ENCODE measurements at regions not wholly inside any gene's neighbourhood (a gene's known extent, or its start where the extent isn't known, plus 50 kb on each side); places are given as distances from the start of the nearest gene placed in this dataset.
"Not testable (repeated sequence)": the region's sequence is repeated elsewhere in the genome, so short reads cannot be mapped to it uniquely, and the experiment has no call there.

DNA sequence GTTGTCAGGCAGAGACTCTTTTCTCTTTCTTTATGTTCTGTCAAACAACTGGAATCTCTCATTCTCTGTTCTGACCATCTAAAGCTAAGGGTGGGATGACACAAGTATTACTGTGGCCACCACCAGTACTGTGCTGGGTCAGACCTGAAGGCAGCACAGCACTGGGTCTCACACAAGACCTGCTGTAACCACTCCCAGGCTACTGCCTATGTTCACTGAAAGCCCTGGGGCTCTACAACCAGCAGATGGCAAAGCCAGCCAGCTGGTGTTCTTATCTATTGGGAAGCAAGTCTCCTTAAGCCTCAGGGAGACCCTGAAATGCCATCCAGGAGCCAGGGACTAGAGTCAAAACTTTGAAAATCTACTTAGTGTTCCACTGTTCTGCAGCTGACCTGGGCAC lies 189.5 kb downstream of the SLCO4C1 start:
- TF ChIP-seq POLR2A (IDR thresholded peaks at IDR 0.05): no peak
- no peak for TF ChIP-seq POLR2AphosphoS5 (IDR thresholded peaks at IDR 0.05)
- TF ChIP-seq, protein P1, sequence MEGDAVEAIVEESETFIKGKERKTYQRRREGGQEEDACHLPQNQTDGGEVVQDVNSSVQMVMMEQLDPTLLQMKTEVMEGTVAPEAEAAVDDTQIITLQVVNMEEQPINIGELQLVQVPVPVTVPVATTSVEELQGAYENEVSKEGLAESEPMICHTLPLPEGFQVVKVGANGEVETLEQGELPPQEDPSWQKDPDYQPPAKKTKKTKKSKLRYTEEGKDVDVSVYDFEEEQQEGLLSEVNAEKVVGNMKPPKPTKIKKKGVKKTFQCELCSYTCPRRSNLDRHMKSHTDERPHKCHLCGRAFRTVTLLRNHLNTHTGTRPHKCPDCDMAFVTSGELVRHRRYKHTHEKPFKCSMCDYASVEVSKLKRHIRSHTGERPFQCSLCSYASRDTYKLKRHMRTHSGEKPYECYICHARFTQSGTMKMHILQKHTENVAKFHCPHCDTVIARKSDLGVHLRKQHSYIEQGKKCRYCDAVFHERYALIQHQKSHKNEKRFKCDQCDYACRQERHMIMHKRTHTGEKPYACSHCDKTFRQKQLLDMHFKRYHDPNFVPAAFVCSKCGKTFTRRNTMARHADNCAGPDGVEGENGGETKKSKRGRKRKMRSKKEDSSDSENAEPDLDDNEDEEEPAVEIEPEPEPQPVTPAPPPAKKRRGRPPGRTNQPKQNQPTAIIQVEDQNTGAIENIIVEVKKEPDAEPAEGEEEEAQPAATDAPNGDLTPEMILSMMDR (IDR thresholded peaks at IDR 0.05): no peak
- TF ChIP-seq EP300 (IDR thresholded peaks at IDR 0.05): no peak
- Histone ChIP-seq H3K27me3 (no peaks in the 10 kb centered on the region), H3K4me1 (no peaks in the 10 kb centered on the region), H3K36me3 (no peaks in the 10 kb centered on the region), H3K4me3 (no peak overlapping the region), H3K27ac (no peak overlapping the region), H3K9me3 (no peaks in the 10 kb centered on the region)
- DNase-seq (ENCODE audit: low spot score in 2 of 2): no peak

DNA sequence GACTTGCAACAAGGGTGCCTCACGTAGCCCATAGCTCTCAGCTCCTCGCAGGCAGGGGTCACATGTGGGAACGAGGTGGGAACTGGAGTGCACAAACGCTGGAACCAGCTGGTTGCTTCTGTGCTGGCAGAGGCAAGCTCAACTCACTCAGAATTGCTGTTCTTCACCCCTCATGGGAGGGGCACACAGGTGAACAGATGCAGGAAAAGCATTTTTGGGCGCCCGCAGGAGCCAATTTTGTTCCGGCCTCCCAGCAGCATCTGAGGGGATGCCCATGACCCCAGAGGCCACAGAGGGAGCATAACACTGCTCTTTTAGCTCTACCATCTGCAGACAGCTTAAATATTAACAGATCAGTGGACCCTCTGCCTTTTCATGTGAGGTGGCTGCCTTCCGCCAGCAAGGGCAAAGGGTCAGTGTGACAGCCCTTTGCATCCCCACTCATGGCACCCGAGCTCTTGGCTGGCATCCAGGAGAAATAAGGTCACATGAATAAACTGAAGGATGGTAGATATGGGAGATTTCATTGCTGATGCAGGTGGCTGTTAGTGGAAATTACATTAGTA lies 196.2 kb downstream of the SLCO4C1 start:
- Histone ChIP-seq H3K27ac (no peak overlapping the region), H3K9me3 (no peaks in the 10 kb centered on the region), H3K27me3 (no peaks in the 10 kb centered on the region), H3K4me1 (no peaks in the 10 kb centered on the region), H3K36me3 (no peaks in the 10 kb centered on the region), H3K4me3 (no peak overlapping the region)
- WGBS: 76% methylated on average over 7 of the region's 9 CpGs
- TF ChIP-seq POLR2A (IDR thresholded peaks at IDR 0.05) (no peak), EP300 (IDR thresholded peaks at IDR 0.05) (no peak), POLR2AphosphoS5 (IDR thresholded peaks at IDR 0.05) (no peak)
- TF ChIP-seq, protein P1 (IDR thresholded peaks at IDR 0.05): no peak
- no peak for DNase-seq (ENCODE audit: low spot score in 2 of 2)

DNA sequence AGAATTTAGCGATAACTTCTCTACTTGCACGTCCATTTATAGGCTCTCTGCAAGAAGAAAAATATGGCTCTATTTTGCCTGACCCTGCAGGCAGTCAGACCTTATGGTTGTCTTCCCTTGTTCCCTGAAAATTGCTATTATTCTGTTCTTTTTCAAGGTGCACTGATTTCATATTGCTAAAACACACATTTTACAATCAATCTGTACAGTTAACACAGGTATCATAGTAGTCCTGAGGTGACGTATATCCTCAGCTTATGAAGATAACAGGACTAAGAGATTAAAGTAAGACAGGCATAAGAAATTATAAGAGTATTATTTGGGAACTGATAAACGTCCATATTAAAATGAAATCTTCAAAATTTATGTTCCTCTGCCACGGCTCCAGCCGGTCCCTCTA lies 197.0 kb downstream of the SLCO4C1 start:
- WGBS: 82% methylated on average over 6 of the region's 6 CpGs
- not testable (repeated sequence) for H3K27me3 ChIP-seq

DNA sequence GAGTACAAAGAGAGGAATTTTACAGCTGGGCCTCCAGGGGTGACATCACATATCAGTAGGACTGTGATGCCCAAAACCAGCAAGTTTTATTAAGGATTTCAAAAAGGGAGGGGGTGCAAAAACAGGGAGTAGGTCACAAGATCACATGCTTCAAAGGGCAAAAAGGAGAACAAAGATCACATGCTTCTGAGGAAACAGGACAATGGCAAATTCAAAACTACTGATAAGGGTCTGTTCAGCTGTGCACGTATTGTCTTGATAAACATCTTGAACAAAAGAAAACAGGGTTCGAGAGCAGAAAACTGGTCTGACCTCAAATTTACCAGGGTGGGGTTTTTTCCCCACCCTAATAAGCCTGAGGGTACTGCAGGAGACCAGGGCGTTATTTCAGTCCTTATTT lies 197.5 kb downstream of the SLCO4C1 start:
- not testable (repeated sequence) for H3K4me1 ChIP-seq; H3K27me3 ChIP-seq; H3K36me3 ChIP-seq; H3K4me3 ChIP-seq; H3K9me3 ChIP-seq; H3K27ac ChIP-seq; DNase-seq (ENCODE audit: low spot score in 2 of 2)
- 63% methylated on average over 3 of the region's 3 CpGs for WGBS

More for the DNA sequence above, 197.0 kb downstream of the SLCO4C1 start:
- H3K36me3 ChIP-seq; H3K4me3 ChIP-seq; H3K9me3 ChIP-seq; H3K27ac ChIP-seq; DNase-seq (ENCODE audit: low spot score in 2 of 2); H3K4me1 ChIP-seq: not testable (repeated sequence)

DNA sequence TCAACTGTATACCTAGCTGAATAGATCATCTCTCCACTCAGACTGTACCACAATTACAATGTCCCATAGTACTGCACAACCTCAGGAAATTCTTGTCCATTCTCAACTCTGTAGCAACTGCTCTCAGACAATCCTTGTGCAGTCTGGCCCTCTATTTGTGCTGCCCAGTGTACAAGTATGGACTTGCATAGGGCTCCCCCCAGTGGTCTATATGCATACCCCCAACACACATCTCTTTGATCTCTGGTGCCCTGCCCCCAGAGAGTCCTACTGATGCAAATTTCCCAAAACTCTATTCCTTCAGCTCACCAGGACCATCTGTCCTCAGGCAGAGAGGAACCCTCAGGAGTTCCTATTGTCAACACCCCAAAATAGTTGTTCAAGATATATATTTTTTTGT lies 205.3 kb downstream of the SLCO4C1 start:
- Histone ChIP-seq H3K27ac (no peak overlapping the region), H3K36me3 (no peaks in the 10 kb centered on the region), H3K4me3 (no peak overlapping the region), H3K4me1 (no peaks in the 10 kb centered on the region), H3K9me3 (no peaks in the 10 kb centered on the region), H3K27me3 (no peaks in the 10 kb centered on the region)
- TF ChIP-seq, protein P1 (IDR thresholded peaks at IDR 0.05): no peak
- TF ChIP-seq EP300 (IDR thresholded peaks at IDR 0.05) (no peak), POLR2A (IDR thresholded peaks at IDR 0.05) (no peak), POLR2AphosphoS5 (IDR thresholded peaks at IDR 0.05) (no peak)
- no peak for DNase-seq (ENCODE audit: low spot score in 2 of 2)

DNA sequence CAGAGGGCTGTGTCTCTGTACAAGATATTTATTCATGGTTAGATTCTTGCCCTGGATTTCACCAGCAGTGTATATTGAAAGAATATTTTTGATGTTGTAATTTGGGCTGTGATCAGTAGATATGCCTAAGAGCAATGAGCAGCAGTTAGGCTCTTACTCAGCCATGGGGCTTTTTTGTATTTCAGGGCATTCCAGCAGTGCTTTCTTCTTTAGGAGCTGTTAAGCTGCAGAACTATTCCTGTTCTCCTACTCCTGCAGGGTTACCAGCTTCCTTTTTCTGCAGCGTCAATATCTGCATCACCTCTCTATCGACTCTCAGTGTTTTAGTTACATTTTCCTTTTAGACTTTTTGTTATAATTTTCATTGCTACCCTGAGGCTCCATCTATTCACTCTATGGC lies 206.2 kb downstream of the SLCO4C1 start:
- 44% methylated on average over 2 of the region's 2 CpGs for WGBS
- H3K9me3 ChIP-seq: no peaks in the 10 kb centered on the region
- DNase-seq (ENCODE audit: low spot score in 2 of 2): no peak
- no peak overlapping the region for H3K27ac ChIP-seq
- no peak overlapping the region for H3K4me3 ChIP-seq
- no peaks in the 10 kb centered on the region for H3K36me3 ChIP-seq
- H3K4me1 ChIP-seq: no peaks in the 10 kb centered on the region
- H3K27me3 ChIP-seq: no peaks in the 10 kb centered on the region
- TF ChIP-seq POLR2A (IDR thresholded peaks at IDR 0.05) (no peak), EP300 (IDR thresholded peaks at IDR 0.05) (no peak), POLR2AphosphoS5 (IDR thresholded peaks at IDR 0.05) (no peak)
- TF ChIP-seq, protein P1 (IDR thresholded peaks at IDR 0.05): no peak

All from suprapubic skin (tissue), 4 donors.